Osteocyte (in vitro differentiated cells): ENCODE measurements at regions not wholly inside any gene's neighbourhood (a gene's known extent, or its start where the extent isn't known, plus 50 kb on each side); places are given as distances from the start of the nearest gene placed in this dataset.

Experiments
- DNase-seq: peaks from one replicate; pipeline ENCODE4 v3.0.0; 2021; ENCODE audit warnings: mixed read lengths; ENCODE audit not compliant: unreplicated experiment; ENCODE audit errors: extremely low spot score
- H3K27ac Mint-ChIP-seq: one replicate; pipeline ENCODE4 v1.8.0; 2021; ENCODE audit warnings: mild to moderate bottlenecking, mixed read lengths; ENCODE audit not compliant: unreplicated experiment
- H3K27me3 Mint-ChIP-seq: one replicate; pipeline ENCODE4 v1.8.0; 2021; ENCODE audit warnings: mixed read lengths; ENCODE audit not compliant: unreplicated experiment
- H3K36me3 Mint-ChIP-seq: one replicate; pipeline ENCODE4 v1.8.0; 2021; ENCODE audit warnings: mixed read lengths; ENCODE audit not compliant: unreplicated experiment
- H3K4me1 Mint-ChIP-seq: one replicate; pipeline ENCODE4 v1.8.0; 2021; ENCODE audit warnings: mixed read lengths; ENCODE audit not compliant: unreplicated experiment
- H3K4me3 Mint-ChIP-seq: one replicate; pipeline ENCODE4 v1.8.0; 2021; ENCODE audit warnings: mild to moderate bottlenecking, moderate library complexity, mixed read lengths; ENCODE audit not compliant: unreplicated experiment
- H3K9me3 Mint-ChIP-seq: one replicate; pipeline ENCODE4 v1.8.0; 2021; ENCODE audit warnings: mixed read lengths; ENCODE audit not compliant: unreplicated experiment
- TF ChIP-seq, protein P1 (sequence below): fragments of 200-600 bp; sonication (generic); IDR thresholded peaks from 2 replicates; pipeline ENCODE4 v1.5.0; 2021; ENCODE audit warnings: antibody characterized with exemption, mild to moderate bottlenecking, moderate library complexity

DNA sequence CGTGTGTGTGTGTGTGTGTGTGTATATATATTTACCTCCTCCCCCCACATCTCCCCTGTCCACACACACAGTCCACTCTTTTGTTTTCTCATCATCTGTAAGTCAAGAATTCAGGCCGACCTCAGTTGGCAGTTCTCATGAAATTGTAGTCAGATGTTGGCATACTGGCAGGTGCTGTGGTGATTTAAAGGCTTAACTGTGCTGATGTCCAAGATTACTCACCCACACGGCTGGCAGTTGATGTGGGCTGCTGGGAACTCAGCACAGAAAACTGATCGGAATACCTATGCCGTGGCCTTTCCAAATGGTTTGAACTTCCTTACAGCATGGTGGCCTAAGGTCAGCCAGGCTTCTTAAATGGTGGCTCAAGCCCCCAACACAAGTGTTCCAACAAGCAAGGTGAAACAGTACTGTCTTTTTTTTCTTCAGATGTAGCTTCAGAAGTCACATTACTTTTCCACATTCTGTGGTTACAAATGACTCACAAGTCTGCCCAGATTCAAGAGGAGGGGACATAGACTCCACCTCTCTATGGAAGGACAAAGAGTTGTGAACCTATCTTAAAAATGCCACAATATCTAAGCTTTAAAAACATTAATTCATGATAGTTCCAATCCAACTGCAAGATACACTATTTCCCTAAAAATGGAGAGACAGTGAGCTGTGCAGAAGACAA is 198.5 kb upstream of the HS3ST4 start:
- H3K27ac Mint-ChIP-seq: no peak overlapping the region
- no peaks in the 10 kb centered on the region for H3K36me3 Mint-ChIP-seq
- no peak for DNase-seq
- no peaks in the 10 kb centered on the region for H3K4me1 Mint-ChIP-seq
- H3K9me3 Mint-ChIP-seq: peaks cover 10% of the 10 kb centered on the region
- no peaks in the 10 kb centered on the region for H3K27me3 Mint-ChIP-seq
- H3K4me3 Mint-ChIP-seq: no peak overlapping the region
- TF ChIP-seq, protein P1, sequence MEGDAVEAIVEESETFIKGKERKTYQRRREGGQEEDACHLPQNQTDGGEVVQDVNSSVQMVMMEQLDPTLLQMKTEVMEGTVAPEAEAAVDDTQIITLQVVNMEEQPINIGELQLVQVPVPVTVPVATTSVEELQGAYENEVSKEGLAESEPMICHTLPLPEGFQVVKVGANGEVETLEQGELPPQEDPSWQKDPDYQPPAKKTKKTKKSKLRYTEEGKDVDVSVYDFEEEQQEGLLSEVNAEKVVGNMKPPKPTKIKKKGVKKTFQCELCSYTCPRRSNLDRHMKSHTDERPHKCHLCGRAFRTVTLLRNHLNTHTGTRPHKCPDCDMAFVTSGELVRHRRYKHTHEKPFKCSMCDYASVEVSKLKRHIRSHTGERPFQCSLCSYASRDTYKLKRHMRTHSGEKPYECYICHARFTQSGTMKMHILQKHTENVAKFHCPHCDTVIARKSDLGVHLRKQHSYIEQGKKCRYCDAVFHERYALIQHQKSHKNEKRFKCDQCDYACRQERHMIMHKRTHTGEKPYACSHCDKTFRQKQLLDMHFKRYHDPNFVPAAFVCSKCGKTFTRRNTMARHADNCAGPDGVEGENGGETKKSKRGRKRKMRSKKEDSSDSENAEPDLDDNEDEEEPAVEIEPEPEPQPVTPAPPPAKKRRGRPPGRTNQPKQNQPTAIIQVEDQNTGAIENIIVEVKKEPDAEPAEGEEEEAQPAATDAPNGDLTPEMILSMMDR: no peak

DNA sequence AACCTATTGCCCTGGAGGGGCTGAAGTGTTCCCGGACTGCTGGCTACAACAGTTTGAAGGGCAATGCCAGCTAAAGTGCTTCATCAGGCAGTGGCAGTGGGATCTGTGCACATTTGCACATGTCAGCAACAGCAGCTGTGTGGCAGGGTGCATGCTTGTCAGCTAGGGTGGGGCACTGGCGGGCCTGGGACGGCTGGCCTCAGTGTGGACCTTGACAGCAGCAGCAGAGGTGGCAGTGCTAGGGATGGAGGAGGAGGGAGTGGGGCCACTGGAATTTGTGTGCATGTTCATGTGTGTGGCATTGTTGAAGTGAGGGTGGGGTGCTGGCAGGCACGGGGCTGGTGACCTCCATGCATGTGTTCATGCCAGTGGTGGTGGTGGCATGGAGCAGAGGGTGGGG is 203.3 kb upstream of the HS3ST4 start:
- no peak overlapping the region for H3K4me3 Mint-ChIP-seq
- H3K27me3 Mint-ChIP-seq: no peaks in the 10 kb centered on the region
- peaks cover 40% of the 10 kb centered on the region for H3K9me3 Mint-ChIP-seq
- H3K36me3 Mint-ChIP-seq: no peaks in the 10 kb centered on the region
- TF ChIP-seq, protein P1: no peak
- H3K27ac Mint-ChIP-seq: no peak overlapping the region
- DNase-seq: no peak
- no peaks in the 10 kb centered on the region for H3K4me1 Mint-ChIP-seq

DNA sequence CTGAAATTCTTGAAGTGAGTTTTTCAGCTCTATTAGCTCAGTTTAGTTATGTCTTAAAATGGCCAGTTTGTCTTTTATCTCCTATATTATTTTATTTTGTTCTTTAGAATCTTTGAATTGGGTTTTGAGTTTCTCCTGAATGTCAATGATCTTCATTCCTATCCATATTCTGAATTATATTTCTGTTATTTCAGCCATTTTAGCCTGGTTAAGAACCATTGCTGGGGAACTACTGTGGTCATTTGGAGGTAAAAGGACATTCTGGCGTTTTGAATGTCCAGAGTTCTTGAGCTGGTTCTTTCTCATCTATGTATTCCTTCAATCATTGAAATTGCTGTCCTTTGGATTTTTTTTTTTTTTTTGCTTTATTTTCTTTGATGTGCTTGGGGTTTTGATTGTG is 203.9 kb upstream of the HS3ST4 start:
- H3K27me3 Mint-ChIP-seq: no peaks in the 10 kb centered on the region
- H3K36me3 Mint-ChIP-seq: no peaks in the 10 kb centered on the region
- DNase-seq: no peak
- H3K4me1 Mint-ChIP-seq: no peaks in the 10 kb centered on the region
- TF ChIP-seq, protein P1: no peak
- peaks cover 40% of the 10 kb centered on the region for H3K9me3 Mint-ChIP-seq
- H3K27ac Mint-ChIP-seq: no peak overlapping the region
- H3K4me3 Mint-ChIP-seq: no peak overlapping the region

DNA sequence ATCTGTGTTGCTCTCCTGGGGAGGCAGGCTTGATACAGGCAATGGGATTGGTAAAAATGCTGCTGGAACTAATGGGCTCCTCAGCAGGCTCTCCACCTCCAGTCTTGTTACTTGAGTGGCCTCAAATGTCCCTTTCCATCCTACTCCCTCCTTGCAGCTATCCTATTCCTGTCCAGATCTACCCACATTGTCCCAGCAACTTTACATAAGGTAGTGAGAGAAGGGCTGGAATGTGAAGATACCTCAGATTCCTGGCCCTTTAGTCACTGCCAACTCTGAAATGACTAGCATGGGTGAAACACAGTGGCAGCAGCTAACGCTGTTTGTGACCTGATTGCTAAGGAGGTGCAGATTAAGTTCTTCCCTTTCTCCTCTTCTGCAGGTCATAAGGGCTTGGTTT is 210.1 kb upstream of the HS3ST4 start:
- no peak overlapping the region for H3K27ac Mint-ChIP-seq
- H3K9me3 Mint-ChIP-seq: peaks cover 13% of the 10 kb centered on the region
- DNase-seq: no peak
- H3K36me3 Mint-ChIP-seq: no peaks in the 10 kb centered on the region
- TF ChIP-seq, protein P1: no peak
- no peaks in the 10 kb centered on the region for H3K27me3 Mint-ChIP-seq
- no peak overlapping the region for H3K4me3 Mint-ChIP-seq
- no peaks in the 10 kb centered on the region for H3K4me1 Mint-ChIP-seq

DNA sequence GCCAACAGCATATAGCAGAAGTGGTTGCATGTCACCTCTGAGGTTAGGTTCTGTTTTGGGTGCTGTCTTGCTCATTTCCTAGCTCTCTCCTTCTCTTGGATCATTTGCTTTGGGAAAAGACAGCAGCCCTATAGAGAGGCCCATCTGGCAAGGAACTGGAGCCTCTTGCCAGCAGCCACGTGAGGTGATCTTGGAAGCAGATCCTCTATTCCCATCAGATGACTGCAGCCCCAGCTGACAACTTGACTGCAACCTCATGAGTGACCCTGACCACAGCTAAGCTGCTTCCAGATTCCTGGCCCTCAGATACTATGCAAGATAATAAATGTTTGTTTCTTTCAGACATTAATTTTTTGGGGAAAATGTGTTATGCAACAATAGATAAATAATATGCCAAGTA is 213.3 kb upstream of the HS3ST4 start:
- Mint-ChIP-seq H3K27me3 (no peaks in the 10 kb centered on the region), H3K27ac (no peak overlapping the region), H3K9me3 (no peaks in the 10 kb centered on the region), H3K4me3 (no peak overlapping the region), H3K36me3 (no peaks in the 10 kb centered on the region), H3K4me1 (no peaks in the 10 kb centered on the region)
- TF ChIP-seq, protein P1: no peak
- no peak for DNase-seq
